SU-DHL-6 (cell line): ENCODE measurements at regions not wholly inside any gene's neighbourhood (a gene's known extent, or its start where the extent isn't known, plus 50 kb on each side); places are given as distances from the start of the nearest gene placed in this dataset.

ENCODE experiments used
- EZH2phosphoT487 ChIP-seq: fragments of 200-600 bp; sonication (generic), shearing (Covaris generic); conservative IDR thresholded peaks from 2 replicates; pipeline ENCODE4 v1.6.1; 2018; ENCODE audit warnings: mild to moderate bottlenecking, antibody characterized with exemption, low read length, moderate library complexity, mixed read lengths
- TF ChIP-seq, protein P1 (sequence below): fragments of 200-600 bp; sonication (generic); IDR thresholded peaks from one replicate; pipeline ENCODE4 v1.5.1; 2017; ENCODE audit warnings: antibody characterized with exemption, mild to moderate bottlenecking, low read length, moderate library complexity; ENCODE audit not compliant: insufficient read depth, poor library complexity, severe bottlenecking

DNA sequence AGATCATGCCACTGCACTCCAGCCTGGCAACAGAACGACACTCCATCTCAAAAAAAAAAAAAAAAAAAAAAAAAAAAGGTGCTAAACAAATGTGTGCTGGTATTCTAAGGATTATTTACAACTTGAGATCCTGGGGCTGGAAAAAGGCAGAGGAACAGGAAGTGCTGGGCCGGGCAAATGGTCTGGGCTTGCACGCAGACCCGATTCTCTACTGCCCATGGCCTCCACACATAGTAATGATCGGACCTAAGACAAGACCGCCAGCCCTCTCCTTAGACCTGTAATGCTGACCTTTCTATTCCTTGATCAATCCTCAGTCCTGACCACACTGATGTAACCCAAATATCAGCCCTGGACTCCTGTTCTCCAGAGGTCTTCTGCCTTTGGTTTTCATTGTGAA, 67.8 kb downstream of the EFNB1 start:
- TF ChIP-seq, protein P1, sequence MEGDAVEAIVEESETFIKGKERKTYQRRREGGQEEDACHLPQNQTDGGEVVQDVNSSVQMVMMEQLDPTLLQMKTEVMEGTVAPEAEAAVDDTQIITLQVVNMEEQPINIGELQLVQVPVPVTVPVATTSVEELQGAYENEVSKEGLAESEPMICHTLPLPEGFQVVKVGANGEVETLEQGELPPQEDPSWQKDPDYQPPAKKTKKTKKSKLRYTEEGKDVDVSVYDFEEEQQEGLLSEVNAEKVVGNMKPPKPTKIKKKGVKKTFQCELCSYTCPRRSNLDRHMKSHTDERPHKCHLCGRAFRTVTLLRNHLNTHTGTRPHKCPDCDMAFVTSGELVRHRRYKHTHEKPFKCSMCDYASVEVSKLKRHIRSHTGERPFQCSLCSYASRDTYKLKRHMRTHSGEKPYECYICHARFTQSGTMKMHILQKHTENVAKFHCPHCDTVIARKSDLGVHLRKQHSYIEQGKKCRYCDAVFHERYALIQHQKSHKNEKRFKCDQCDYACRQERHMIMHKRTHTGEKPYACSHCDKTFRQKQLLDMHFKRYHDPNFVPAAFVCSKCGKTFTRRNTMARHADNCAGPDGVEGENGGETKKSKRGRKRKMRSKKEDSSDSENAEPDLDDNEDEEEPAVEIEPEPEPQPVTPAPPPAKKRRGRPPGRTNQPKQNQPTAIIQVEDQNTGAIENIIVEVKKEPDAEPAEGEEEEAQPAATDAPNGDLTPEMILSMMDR: no peak
- no peak for TF ChIP-seq EZH2phosphoT487
